ENCODE measurements at regions not wholly inside any gene's neighbourhood (a gene's known extent, or its start where the extent isn't known, plus 50 kb on each side); places are given as distances from the start of the nearest gene placed in this dataset.

GRCh38 chr12:90393089-90393488 is 561.9 kb downstream of the CCER1 start:
- DNase-seq = no peak

GRCh38 chr12:90390947-90391346 is 564.0 kb downstream of the CCER1 start:
- DNase-seq = no peak

GRCh38 chr12:90368081-90368480 is 586.9 kb downstream of the CCER1 start:
- no peak for DNase-seq

GRCh38 chr12:90366286-90366685 is 588.7 kb downstream of the CCER1 start:
- no peak for DNase-seq

GRCh38 chr12:90360300-90360699 is 594.7 kb downstream of the CCER1 start:
- no peak for DNase-seq

GRCh38 chr12:90355711-90356355 is 599.1 kb downstream of the CCER1 start:
- DNase-seq = no peak

GRCh38 chr12:90343966-90344365 is 611.0 kb downstream of the CCER1 start:
- DNase-seq = no peak

- DNase-seq = no peak
Observed at GRCh38 chr12:90342081-90342480, 612.9 kb downstream of the CCER1 start.

- no peak for DNase-seq
Observed at GRCh38 chr12:90339837-90340236, 615.1 kb downstream of the CCER1 start.

GRCh38 chr12:90338365-90338764 is 616.6 kb downstream of the CCER1 start:
- no peak for DNase-seq

GRCh38 chr12:90337018-90337417 is 618.0 kb downstream of the CCER1 start:
- DNase-seq = no peak

- DNase-seq = no peak
Observed at GRCh38 chr12:90335566-90335965, 619.4 kb downstream of the CCER1 start.

GRCh38 chr12:90333939-90334338 is 621.0 kb downstream of the CCER1 start:
- no peak for DNase-seq

GRCh38 chr12:90333424-90333823 is 621.6 kb downstream of the CCER1 start:
- no peak for DNase-seq

GRCh38 chr12:90331821-90332220 is 623.2 kb downstream of the CCER1 start:
- DNase-seq = no peak

- DNase-seq = no peak
Observed at GRCh38 chr12:90331262-90331661, 622.6 kb upstream of the ATP2B1 start.

GRCh38 chr12:90327793-90328743 is 619.4 kb upstream of the ATP2B1 start:
- DNase-seq = no peak

GRCh38 chr12:90323217-90323616 is 614.6 kb upstream of the ATP2B1 start:
- no peak for DNase-seq

GRCh38 chr12:90322006-90322405 is 613.4 kb upstream of the ATP2B1 start:
- DNase-seq = no peak

GRCh38 chr12:90321369-90321768 is 612.7 kb upstream of the ATP2B1 start:
- DNase-seq = no peak

GRCh38 chr12:90311561-90311960 is 602.9 kb upstream of the ATP2B1 start:
- DNase-seq = no peak

- DNase-seq = no peak
Observed at GRCh38 chr12:90305379-90305778, 596.7 kb upstream of the ATP2B1 start.

- no peak for DNase-seq
Observed at GRCh38 chr12:90304231-90304630, 595.6 kb upstream of the ATP2B1 start.

GRCh38 chr12:90303771-90304170 is 595.1 kb upstream of the ATP2B1 start:
- no peak for DNase-seq

Data from NCI-H524 treated with DMSO at 0.1 percent for 48 hours (cell line).